DND-41 (cell line): ENCODE measurements at regions not wholly inside any gene's neighbourhood (a gene's known extent, or its start where the extent isn't known, plus 50 kb on each side); places are given as distances from the start of the nearest gene placed in this dataset.

Experiments used
- ATAC-seq: fragments of 200-7000 bp; cut with Tn5 transposase; 3 replicates; pipeline ENCODE4 v1.9.1; 2021; ENCODE audit warnings: low read depth; ENCODE audit not compliant: insufficient read depth
- DNase-seq: peaks from one replicate; pipeline ENCODE4 v3.0.0-alpha.2; 2020
- H2AFZ ChIP-seq: 2 replicates; pipeline ENCODE4 v1.6.0; 2012; ENCODE audit warnings: low read depth, low read length
- H3K27ac ChIP-seq: 2 replicates; pipeline ENCODE4 v1.5.1; 2012; ENCODE audit warnings: low read length, inconsistent platforms
- H3K27me3 ChIP-seq: fragments of 200-600 bp; sonication (generic); 2 replicates; pipeline ENCODE4 v1.6.0; 2012; ENCODE audit warnings: low read length, mild to moderate bottlenecking, inconsistent platforms; ENCODE audit not compliant: insufficient read depth, poor library complexity
- H3K36me3 ChIP-seq: 2 replicates; pipeline ENCODE4 v1.5.1; 2012; ENCODE audit warnings: low read length, inconsistent platforms; ENCODE audit not compliant: insufficient read depth
- H3K4me1 ChIP-seq: 2 replicates; pipeline ENCODE4 v1.5.1; 2012; ENCODE audit warnings: mild to moderate bottlenecking, low read length; ENCODE audit not compliant: insufficient read depth
- H3K4me2 ChIP-seq: 2 replicates; pipeline ENCODE4 v1.6.0; 2012; ENCODE audit warnings: mild to moderate bottlenecking, moderate library complexity, low read length, inconsistent platforms; ENCODE audit not compliant: insufficient read depth
- H3K4me3 ChIP-seq, 2 experiments: fragments of 200-600 bp in 1 of 2; shearing (Covaris generic) in 1 of 2; 2 replicates each; pipeline ENCODE4 v1.5.1; 2012 to 2016; ENCODE audit warnings: inconsistent platforms in 2 of 2, low read length in 2 of 2, mild to moderate bottlenecking in 2 of 2, low read depth in 1 of 2, moderate library complexity in 1 of 2
- H3K79me2 ChIP-seq: 2 replicates; pipeline ENCODE4 v1.6.0; 2012; ENCODE audit warnings: low read length, inconsistent platforms; ENCODE audit not compliant: insufficient read depth
- H3K9ac ChIP-seq: 2 replicates; pipeline ENCODE4 v1.6.0; 2012; ENCODE audit warnings: low read depth, mild to moderate bottlenecking, inconsistent platforms, low read length, moderate library complexity
- H3K9me3 ChIP-seq: 2 replicates; pipeline ENCODE4 v1.5.1; 2012; ENCODE audit warnings: low read length, moderate library complexity, mild to moderate bottlenecking, inconsistent platforms; ENCODE audit not compliant: insufficient read depth, severe bottlenecking
- H4K20me1 ChIP-seq: 2 replicates; pipeline ENCODE4 v1.6.0; 2012; ENCODE audit warnings: low read length; ENCODE audit not compliant: insufficient read depth
- EZH2 ChIP-seq: IDR thresholded peaks from 3 replicates; pipeline ENCODE4 v1.6.1; 2012; ENCODE audit warnings: borderline replicate concordance, low read depth, mild to moderate bottlenecking, moderate library complexity, low read length, inconsistent platforms; ENCODE audit not compliant: severe bottlenecking
- TF ChIP-seq, protein P1 (sequence below): IDR thresholded peaks from 2 replicates; pipeline ENCODE4 v1.5.1; 2012; ENCODE audit warnings: borderline replicate concordance, low read length, moderate library complexity, mild to moderate bottlenecking; ENCODE audit not compliant: poor library complexity, severe bottlenecking; ENCODE audit errors: extremely low read depth

DNA sequence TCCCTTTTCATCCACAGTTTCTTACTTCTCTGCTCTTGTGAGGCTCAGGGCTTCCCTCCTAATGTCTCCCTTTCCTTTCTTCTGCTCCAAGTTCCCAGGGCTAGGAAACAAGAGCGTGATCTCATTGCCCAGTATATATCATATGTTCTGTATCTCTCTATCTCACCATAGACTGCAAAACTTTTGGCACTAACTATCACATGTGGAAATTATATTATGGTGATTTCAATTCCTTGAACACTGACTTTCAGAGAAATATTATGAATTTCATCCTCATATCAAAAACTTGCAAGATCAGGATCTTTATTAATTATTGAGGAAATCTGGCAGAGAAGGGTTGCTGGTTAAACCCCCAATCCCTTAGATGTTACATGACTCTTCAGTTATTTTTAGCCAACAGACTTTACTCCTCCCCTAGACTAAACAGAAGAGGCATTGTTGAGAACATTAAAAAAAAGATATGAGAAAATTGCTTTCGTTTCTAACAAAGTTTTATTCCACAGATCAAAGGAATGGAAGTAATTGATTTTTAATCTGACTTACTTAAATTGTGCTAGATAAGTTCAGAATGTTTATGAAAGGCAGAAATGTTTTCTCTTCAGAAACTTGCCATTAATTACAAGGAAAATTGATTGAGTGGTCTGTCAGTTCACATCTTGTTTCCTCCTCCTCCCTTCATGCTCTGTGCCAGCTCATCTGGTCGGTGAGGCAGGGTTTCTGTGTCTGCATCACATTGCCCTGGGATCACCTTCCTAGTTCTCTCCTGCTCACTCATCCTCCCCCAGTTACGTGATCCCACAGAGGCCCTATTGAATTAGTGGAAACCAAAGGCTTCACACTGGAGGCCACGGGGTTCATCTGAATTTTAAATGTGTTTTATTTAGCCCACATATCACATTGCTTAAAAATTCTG, 378.5 kb downstream of the LMO7 start:
- TF ChIP-seq, protein P1, sequence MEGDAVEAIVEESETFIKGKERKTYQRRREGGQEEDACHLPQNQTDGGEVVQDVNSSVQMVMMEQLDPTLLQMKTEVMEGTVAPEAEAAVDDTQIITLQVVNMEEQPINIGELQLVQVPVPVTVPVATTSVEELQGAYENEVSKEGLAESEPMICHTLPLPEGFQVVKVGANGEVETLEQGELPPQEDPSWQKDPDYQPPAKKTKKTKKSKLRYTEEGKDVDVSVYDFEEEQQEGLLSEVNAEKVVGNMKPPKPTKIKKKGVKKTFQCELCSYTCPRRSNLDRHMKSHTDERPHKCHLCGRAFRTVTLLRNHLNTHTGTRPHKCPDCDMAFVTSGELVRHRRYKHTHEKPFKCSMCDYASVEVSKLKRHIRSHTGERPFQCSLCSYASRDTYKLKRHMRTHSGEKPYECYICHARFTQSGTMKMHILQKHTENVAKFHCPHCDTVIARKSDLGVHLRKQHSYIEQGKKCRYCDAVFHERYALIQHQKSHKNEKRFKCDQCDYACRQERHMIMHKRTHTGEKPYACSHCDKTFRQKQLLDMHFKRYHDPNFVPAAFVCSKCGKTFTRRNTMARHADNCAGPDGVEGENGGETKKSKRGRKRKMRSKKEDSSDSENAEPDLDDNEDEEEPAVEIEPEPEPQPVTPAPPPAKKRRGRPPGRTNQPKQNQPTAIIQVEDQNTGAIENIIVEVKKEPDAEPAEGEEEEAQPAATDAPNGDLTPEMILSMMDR, result no peak
- TF ChIP-seq EZH2, result no peak
- Histone ChIP-seq H3K79me2 (no peaks in the 10 kb centered on the region), H2AFZ (no peak overlapping the region), H3K27me3 (peaks cover 2% of the 10 kb centered on the region), H3K9me3 (no peaks in the 10 kb centered on the region), H3K4me2 (no peak overlapping the region), H3K4me1 (no peaks in the 10 kb centered on the region), H4K20me1 (no peaks in the 10 kb centered on the region), H3K4me3 (no peak overlapping the region), H3K9ac (no peak overlapping the region), H3K27ac (no peak overlapping the region), H3K36me3 (no peaks in the 10 kb centered on the region)
- DNase-seq (no peak), ATAC-seq (no peak)

DNA sequence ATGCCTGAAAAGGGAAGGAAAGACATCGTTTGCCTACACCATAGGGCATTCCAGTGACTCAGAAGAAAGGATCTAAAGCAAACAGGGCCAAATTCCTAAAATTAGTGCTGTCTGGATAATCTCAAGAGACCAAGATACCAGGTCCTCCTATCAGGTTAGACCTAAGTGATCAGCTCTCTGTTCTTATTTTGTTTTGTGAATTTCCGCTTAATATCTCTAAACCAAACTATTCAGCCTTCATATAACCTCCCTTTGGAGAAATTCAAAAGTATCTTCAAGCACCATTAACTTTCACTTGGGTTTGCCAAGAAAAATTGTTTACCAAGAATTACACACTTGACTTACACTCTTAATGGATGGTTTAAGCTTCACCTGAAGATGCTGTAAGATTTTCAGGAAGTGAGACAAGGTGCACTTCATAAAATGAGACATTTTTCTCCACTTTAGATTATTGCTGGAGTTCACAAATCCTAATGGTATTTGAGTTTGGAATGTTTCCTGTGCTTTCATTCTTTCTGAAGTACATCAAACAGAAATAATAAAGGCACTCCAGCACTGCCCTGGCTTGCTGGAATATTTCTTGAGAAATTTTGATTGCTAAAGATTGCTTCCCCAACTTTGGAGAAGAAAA, 376.1 kb downstream of the LMO7 start:
- no peak overlapping the region for H3K4me2 ChIP-seq
- H3K79me2 ChIP-seq, result no peaks in the 10 kb centered on the region
- no peaks in the 10 kb centered on the region for H3K36me3 ChIP-seq
- no peaks in the 10 kb centered on the region for H3K9me3 ChIP-seq
- H3K9ac ChIP-seq, result no peak overlapping the region
- H4K20me1 ChIP-seq, result no peaks in the 10 kb centered on the region
- no peak overlapping the region for H2AFZ ChIP-seq
- no peak for TF ChIP-seq EZH2
- TF ChIP-seq, protein P1, result no peak
- peaks cover 2% of the 10 kb centered on the region for H3K27me3 ChIP-seq
- H3K4me3 ChIP-seq, result no peak overlapping the region
- ATAC-seq (no peak), DNase-seq (no peak)
- H3K27ac ChIP-seq, result no peak overlapping the region
- H3K4me1 ChIP-seq, result no peaks in the 10 kb centered on the region

DNA sequence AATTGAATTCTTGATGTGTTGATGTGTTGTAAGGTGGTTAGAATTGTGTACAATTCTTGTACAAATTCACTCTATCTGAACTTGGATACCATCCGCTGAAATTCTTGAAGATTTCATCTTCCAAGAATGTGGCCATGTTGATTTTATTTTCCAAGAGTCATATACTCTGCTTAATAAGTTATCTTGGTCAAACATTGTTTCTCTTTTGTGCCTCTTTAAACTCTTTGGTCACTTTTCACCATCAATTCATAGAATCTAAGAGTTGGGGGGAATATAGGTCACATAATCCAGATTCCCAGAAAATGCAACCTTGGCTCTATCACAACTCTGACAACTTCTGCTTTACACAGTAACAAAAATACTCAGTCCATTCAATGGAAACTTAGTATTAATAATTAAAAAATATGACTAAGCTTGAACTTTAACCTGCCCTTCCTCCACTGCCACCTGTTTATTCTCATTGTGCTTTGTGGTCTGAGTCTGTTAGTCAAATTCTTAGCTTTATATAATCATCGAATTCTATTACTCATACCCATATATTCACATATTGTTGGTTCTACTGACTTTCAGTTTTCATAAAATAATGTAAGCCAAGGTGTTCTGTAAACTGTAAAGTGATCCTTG, 373.2 kb downstream of the LMO7 start:
- Histone ChIP-seq H3K9me3 (no peaks in the 10 kb centered on the region), H3K9ac (no peak overlapping the region), H3K79me2 (no peaks in the 10 kb centered on the region), H3K27me3 (peaks cover 2% of the 10 kb centered on the region), H3K27ac (no peak overlapping the region), H3K4me1 (no peaks in the 10 kb centered on the region), H3K4me3 (no peak overlapping the region), H3K36me3 (no peaks in the 10 kb centered on the region), H4K20me1 (no peaks in the 10 kb centered on the region), H3K4me2 (no peak overlapping the region), H2AFZ (no peak overlapping the region)
- TF ChIP-seq, protein P1, result no peak
- TF ChIP-seq EZH2, result no peak
- DNase-seq (no peak), ATAC-seq (no peak)
